Esophagus squamous epithelium (tissue), 5 donors: ENCODE measurements at regions not wholly inside any gene's neighbourhood (a gene's known extent, or its start where the extent isn't known, plus 50 kb on each side); places are given as distances from the start of the nearest gene placed in this dataset.

Source experiments
- DNase-seq: peaks from one replicate; lab custom pipeline; 2025; lab: John Stamatoyannopoulos, UW
- H3K27ac ChIP-seq, 4 donors: fragments of 200-600 bp; sonication (generic); one replicate each; pipeline ENCODE4 v1.5.1; 2016 to 2019; ENCODE audit warnings: mild to moderate bottlenecking in 1 of 4
- H3K27me3 ChIP-seq, 4 donors: fragments of 200-600 bp; sonication (generic); 1 replicate in 3 of 4; 2 replicates in 1 of 4; pipeline versions ENCODE4 v1.5.1 to v1.6.0; 2017 to 2021; ENCODE audit warnings: antibody characterized with exemption in 1 of 4
- H3K36me3 ChIP-seq, 3 donors: fragments of 200-600 bp; sonication (generic); one replicate each; pipeline ENCODE4 v1.5.1; 2016 to 2019
- H3K4me1 ChIP-seq, 3 donors: fragments of 200-600 bp; sonication (generic); one replicate each; pipeline ENCODE4 v1.5.1; 2017 to 2019
- H3K4me3 ChIP-seq, 4 donors: fragments of 200-600 bp; sonication (generic); 1 replicate in 3 of 4; 2 replicates in 1 of 4; pipeline ENCODE4 v1.5.1; 2016 to 2019; ENCODE audit warnings: mild to moderate bottlenecking in 2 of 4, moderate library complexity in 1 of 4
- H3K9me3 ChIP-seq, 3 donors: fragments of 200-600 bp; sonication (generic); one replicate each; pipeline ENCODE4 v1.5.1; 2016 to 2019
- CTCF ChIP-seq, 6 experiments: fragments of 450-650 bp in 4 of 6; fragments of 200-600 bp in 2 of 6; sonication (generic) in 2 of 6; IDR thresholded peaks; one replicate each; pipeline ENCODE4 v1.5.1; 2016 to 2019; ENCODE audit warnings: antibody characterized with exemption in 6 of 6, mild to moderate bottlenecking in 4 of 6, moderate library complexity in 4 of 6
- POLR2A ChIP-seq, 4 donors: fragments of 450-650 bp; IDR thresholded peaks; one replicate each; pipeline ENCODE4 v1.6.1; 2017; ENCODE audit warnings: antibody characterized with exemption in 4 of 4, mild to moderate bottlenecking in 4 of 4, moderate library complexity in 3 of 4
- WGBS, 2 donors: methylation state at CpG; one replicate each; pipeline ENCODE4 v1.1.5; 2018; 5-methylcytosine and 5-hydroxymethylcytosine counted together
- intact Hi-C: fragments of 100-400 bp; cut with DNase I; formaldehyde crosslinking; loops from one replicate; pipeline ENCODE4 v1.15.0; 2022
- donor health status: DM: yes; HTN: yes; CAD: no.

DNA sequence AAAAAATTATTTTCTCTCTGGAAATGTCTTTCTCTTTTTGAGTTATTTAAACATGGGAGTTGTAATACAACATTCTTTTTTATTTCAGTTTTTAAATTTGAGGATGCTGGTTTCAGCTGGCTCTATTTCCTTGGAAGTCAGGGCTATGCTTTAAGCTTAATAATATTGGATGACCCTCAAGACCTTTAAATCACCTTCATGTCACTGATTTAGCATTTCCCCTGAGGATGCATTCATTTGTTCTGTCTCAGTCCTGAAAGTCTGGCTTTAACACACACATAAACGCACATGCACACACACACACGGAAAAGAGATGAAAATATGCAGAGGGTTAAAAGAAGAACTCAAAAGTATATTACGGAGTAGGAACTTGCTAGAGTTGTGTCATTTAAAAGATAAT, 260.5 kb downstream of the PTBP2 start:
- no peaks in the 10 kb centered on the region for H3K9me3 ChIP-seq
- no peaks in the 10 kb centered on the region for H3K36me3 ChIP-seq
- no peaks in the 10 kb centered on the region for H3K4me1 ChIP-seq
- 68 to 84% methylated on average over 3 of the region's 3 CpGs for WGBS, 2 donors
- no peak for TF ChIP-seq POLR2A (IDR thresholded peaks at IDR 0.05)
- TF ChIP-seq CTCF (IDR thresholded peaks at IDR 0.05) = no peak
- no peak overlapping the region for H3K27ac ChIP-seq
- H3K27me3 ChIP-seq = no peaks in the 10 kb centered on the region
- DNase-seq = no peak
- H3K4me3 ChIP-seq = no peak overlapping the region
- intact Hi-C loops = no loop called here

GRCh38 chr1:96983866-96984265, 262.3 kb downstream of the PTBP2 start:
- 76 to 79% methylated on average over 6 to 8 of the region's 8 CpGs for WGBS, 2 donors
- DNase-seq = no peak
- intact Hi-C loops = no loop called here

GRCh38 chr1:96987186-96987703, 265.7 kb downstream of the PTBP2 start:
- TF ChIP-seq CTCF (IDR thresholded peaks at IDR 0.05) (no peak), POLR2A (IDR thresholded peaks at IDR 0.05) (no peak)
- no peaks in the 10 kb centered on the region for H3K9me3 ChIP-seq
- intact Hi-C loops = no loop called here
- 83 to 85% methylated on average over 5 of the region's 5 CpGs for WGBS, 2 donors
- H3K36me3 ChIP-seq = no peaks in the 10 kb centered on the region
- H3K4me3 ChIP-seq = no peak overlapping the region
- H3K27ac ChIP-seq = no peak overlapping the region
- no peak for DNase-seq
- H3K27me3 ChIP-seq = no peaks in the 10 kb centered on the region
- H3K4me1 ChIP-seq = no peaks in the 10 kb centered on the region

More at GRCh38 chr1:96983866-96984265, 262.3 kb downstream of the PTBP2 start:
- TF ChIP-seq POLR2A (IDR thresholded peaks at IDR 0.05) (no peak), CTCF (IDR thresholded peaks at IDR 0.05) (no peak)
- Histone ChIP-seq H3K27me3 (no peaks in the 10 kb centered on the region), H3K4me3 (no peak overlapping the region), H3K4me1 (no peaks in the 10 kb centered on the region), H3K9me3 (no peaks in the 10 kb centered on the region), H3K27ac (no peak overlapping the region), H3K36me3 (no peaks in the 10 kb centered on the region)

- no peaks in the 10 kb centered on the region for H3K27me3 ChIP-seq
- intact Hi-C loops = no loop called here
- DNase-seq = no peak
- H3K36me3 ChIP-seq = no peaks in the 10 kb centered on the region
- no peak overlapping the region for H3K27ac ChIP-seq
- WGBS, 2 donors = 69 to 73% methylated on average over 2 of the region's 2 CpGs
- H3K4me3 ChIP-seq = no peak overlapping the region
- TF ChIP-seq POLR2A (IDR thresholded peaks at IDR 0.05) = no peak
- TF ChIP-seq CTCF (IDR thresholded peaks at IDR 0.05) = no peak
- no peaks in the 10 kb centered on the region for H3K9me3 ChIP-seq
- no peaks in the 10 kb centered on the region for H3K4me1 ChIP-seq
Observed at GRCh38 chr1:96989302-96989701, 267.7 kb downstream of the PTBP2 start.

DNA sequence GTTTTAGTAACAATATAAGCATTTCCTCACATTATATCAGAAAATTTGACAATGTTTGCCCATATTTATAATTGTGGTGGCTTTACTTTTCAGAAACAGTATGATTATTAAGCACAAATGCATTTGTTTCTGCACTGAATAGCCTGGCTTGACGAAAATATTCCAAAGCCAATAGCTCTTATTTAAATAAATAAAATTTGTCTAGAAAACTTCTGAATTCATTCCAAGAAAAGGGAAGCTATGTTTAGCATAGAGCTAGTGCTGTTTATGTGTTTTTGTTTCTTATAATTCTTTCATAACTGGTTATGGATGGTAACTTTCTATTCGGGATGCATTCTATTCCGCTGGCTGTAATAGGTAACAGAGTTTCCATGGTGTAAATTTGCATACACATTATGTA, 268.6 kb downstream of the PTBP2 start:
- DNase-seq = no peak
- no peak for TF ChIP-seq CTCF (IDR thresholded peaks at IDR 0.05)
- no peak for TF ChIP-seq POLR2A (IDR thresholded peaks at IDR 0.05)
- WGBS, 2 donors = 65 to 77% methylated on average over 3 of the region's 3 CpGs
- Histone ChIP-seq H3K4me1 (no peaks in the 10 kb centered on the region), H3K27ac (no peak overlapping the region), H3K27me3 (no peaks in the 10 kb centered on the region), H3K36me3 (no peaks in the 10 kb centered on the region), H3K4me3 (no peak overlapping the region), H3K9me3 (no peaks in the 10 kb centered on the region)
- intact Hi-C loops = no loop called here
